Left ventricle myocardium inferior (tissue), 1 donor: ENCODE measurements at regions not wholly inside any gene's neighbourhood (a gene's known extent, or its start where the extent isn't known, plus 50 kb on each side); places are given as distances from the start of the nearest gene placed in this dataset.

Experiments used
- DNase-seq: peaks from one replicate; pipeline ENCODE4 v3.0.0-alpha.2; 2020
- H3K27ac ChIP-seq: fragments of 200-600 bp; replicated peaks from 2 replicates; pipeline ENCODE4 v1.8.0; 2021
- H3K27me3 ChIP-seq: fragments of 200-600 bp; 2 replicates; pipeline ENCODE4 v1.8.0; 2021; ENCODE audit warnings: low read depth
- H3K36me3 ChIP-seq: fragments of 200-600 bp; 2 replicates; pipeline ENCODE4 v1.8.0; 2021
- H3K4me1 ChIP-seq: fragments of 200-600 bp; 2 replicates; pipeline ENCODE4 v1.8.0; 2021
- H3K4me3 ChIP-seq: fragments of 200-600 bp; 2 replicates; pipeline ENCODE4 v1.8.0; 2021; ENCODE audit warnings: mild to moderate bottlenecking, moderate library complexity
- H3K9me3 ChIP-seq: fragments of 200-600 bp; replicated peaks from 2 replicates; pipeline ENCODE4 v1.8.0; 2021
- intact Hi-C: fragments of 100-400 bp; cut with micrococcal nuclease; formaldehyde crosslinking; loops from one replicate; pipeline ENCODE4 v1.11.0; 2022
- TF ChIP-seq, protein P1 (sequence below): fragments of 200-600 bp; IDR thresholded peaks from 2 replicates; pipeline ENCODE4 v1.8.0; 2021; ENCODE audit warnings: antibody characterized with exemption, mild to moderate bottlenecking, borderline replicate concordance
- donor health status: DM: no; HTN: yes; CAD: no; lungs with severe emphysema.

GRCh38 chr1:67937651-67938050 lies 104.4 kb upstream of the GNG12 start:
- TF ChIP-seq, protein P1, sequence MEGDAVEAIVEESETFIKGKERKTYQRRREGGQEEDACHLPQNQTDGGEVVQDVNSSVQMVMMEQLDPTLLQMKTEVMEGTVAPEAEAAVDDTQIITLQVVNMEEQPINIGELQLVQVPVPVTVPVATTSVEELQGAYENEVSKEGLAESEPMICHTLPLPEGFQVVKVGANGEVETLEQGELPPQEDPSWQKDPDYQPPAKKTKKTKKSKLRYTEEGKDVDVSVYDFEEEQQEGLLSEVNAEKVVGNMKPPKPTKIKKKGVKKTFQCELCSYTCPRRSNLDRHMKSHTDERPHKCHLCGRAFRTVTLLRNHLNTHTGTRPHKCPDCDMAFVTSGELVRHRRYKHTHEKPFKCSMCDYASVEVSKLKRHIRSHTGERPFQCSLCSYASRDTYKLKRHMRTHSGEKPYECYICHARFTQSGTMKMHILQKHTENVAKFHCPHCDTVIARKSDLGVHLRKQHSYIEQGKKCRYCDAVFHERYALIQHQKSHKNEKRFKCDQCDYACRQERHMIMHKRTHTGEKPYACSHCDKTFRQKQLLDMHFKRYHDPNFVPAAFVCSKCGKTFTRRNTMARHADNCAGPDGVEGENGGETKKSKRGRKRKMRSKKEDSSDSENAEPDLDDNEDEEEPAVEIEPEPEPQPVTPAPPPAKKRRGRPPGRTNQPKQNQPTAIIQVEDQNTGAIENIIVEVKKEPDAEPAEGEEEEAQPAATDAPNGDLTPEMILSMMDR = no peak
- Histone ChIP-seq H3K4me3 (no peak overlapping the region), H3K4me1 (peaks cover 23% of the 10 kb centered on the region), H3K27me3 (no peaks in the 10 kb centered on the region), H3K36me3 (no peaks in the 10 kb centered on the region), H3K27ac (no peak overlapping the region), H3K9me3 (no peaks in the 10 kb centered on the region)
- DNase-seq = no peak
- intact Hi-C loops = no loop called here

GRCh38 chr1:67937010-67937409 lies 103.7 kb upstream of the GNG12 start:
- TF ChIP-seq, protein P1 = no peak
- Histone ChIP-seq H3K27ac (no peak overlapping the region), H3K4me3 (no peak overlapping the region), H3K36me3 (no peaks in the 10 kb centered on the region), H3K27me3 (no peaks in the 10 kb centered on the region), H3K4me1 (peaks cover 23% of the 10 kb centered on the region), H3K9me3 (no peaks in the 10 kb centered on the region)
- intact Hi-C loops = no loop called here
- no peak for DNase-seq

GRCh38 chr1:67935560-67935959 lies 102.3 kb upstream of the GNG12 start:
- Histone ChIP-seq H3K27me3 (no peaks in the 10 kb centered on the region), H3K36me3 (no peaks in the 10 kb centered on the region), H3K9me3 (no peaks in the 10 kb centered on the region), H3K4me3 (no peak overlapping the region), H3K27ac (no peak overlapping the region), H3K4me1 (peaks cover 22% of the 10 kb centered on the region)
- DNase-seq = no peak
- TF ChIP-seq, protein P1 = no peak
- intact Hi-C loops = no loop called here

DNA sequence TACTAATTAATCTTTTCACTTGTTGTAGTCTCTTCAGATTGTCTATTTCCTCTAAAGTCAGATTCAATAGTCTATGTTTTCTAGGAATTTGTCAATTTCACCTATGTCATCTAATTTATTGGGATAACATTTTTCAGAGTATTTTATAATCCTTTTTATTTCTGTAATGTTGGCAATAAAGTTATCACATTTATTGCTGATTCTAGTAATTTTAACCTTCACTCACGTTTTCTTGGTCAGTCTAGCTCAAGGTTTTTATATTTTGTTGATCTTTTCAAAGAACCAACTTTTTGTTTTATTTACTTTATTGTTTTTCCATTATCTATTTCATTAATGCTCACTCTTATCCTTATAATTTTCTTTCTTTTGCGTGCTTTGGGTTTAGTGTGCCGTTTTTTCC lies 97.9 kb upstream of the GNG12 start:
- intact Hi-C loops = no loop called here
- H3K36me3 ChIP-seq = no peaks in the 10 kb centered on the region
- H3K27me3 ChIP-seq = no peaks in the 10 kb centered on the region
- TF ChIP-seq, protein P1 = no peak
- no peak overlapping the region for H3K27ac ChIP-seq
- DNase-seq = no peak
- no peak overlapping the region for H3K4me3 ChIP-seq
- H3K9me3 ChIP-seq = no peaks in the 10 kb centered on the region
- no peaks in the 10 kb centered on the region for H3K4me1 ChIP-seq

DNA sequence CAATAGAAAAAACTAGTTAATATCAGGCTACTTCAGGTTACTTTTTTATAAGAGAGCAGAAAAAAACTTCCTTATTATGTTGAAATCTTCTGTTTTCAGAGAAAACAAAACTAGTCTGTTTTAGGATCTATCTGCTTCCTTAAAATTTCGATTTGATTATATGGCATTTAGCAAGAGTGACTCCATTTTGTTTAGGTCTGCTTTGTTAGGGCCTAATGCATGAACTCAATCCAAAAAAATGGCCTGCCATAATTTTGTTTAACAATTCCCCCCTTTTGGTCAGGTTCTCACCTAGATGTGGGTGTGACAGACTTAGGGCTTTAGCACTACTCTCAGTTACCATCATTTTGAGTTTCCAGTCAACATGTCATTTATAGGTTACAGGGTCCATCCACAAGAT lies 89.8 kb upstream of the GNG12 start:
- DNase-seq = no peak
- intact Hi-C loops = no loop called here
- H3K9me3 ChIP-seq = no peaks in the 10 kb centered on the region
- H3K4me1 ChIP-seq = no peaks in the 10 kb centered on the region
- H3K27ac ChIP-seq = no peak overlapping the region
- H3K36me3 ChIP-seq = no peaks in the 10 kb centered on the region
- H3K27me3 ChIP-seq = no peaks in the 10 kb centered on the region
- TF ChIP-seq, protein P1 = no peak
- H3K4me3 ChIP-seq = no peak overlapping the region
